Endodermal cell (in vitro differentiated cells): ENCODE measurements at regions not wholly inside any gene's neighbourhood (a gene's known extent, or its start where the extent isn't known, plus 50 kb on each side); places are given as distances from the start of the nearest gene placed in this dataset.

Experiments
- DNase-seq: peaks from one replicate; pipeline ENCODE4 v3.0.0-alpha.2; 2017
- H3K27ac ChIP-seq: 2 replicates; pipeline ENCODE4 v1.5.1; 2013; ENCODE audit warnings: mild to moderate bottlenecking, low read depth, low read length, moderate library complexity
- H3K27me3 ChIP-seq: 2 replicates; pipeline ENCODE4 v1.6.1; 2013; ENCODE audit warnings: mild to moderate bottlenecking, low read length, moderate library complexity; ENCODE audit not compliant: insufficient read depth, control insufficient read depth, poor library complexity, severe bottlenecking
- H3K36me3 ChIP-seq: 2 replicates; pipeline ENCODE4 v1.7.0; 2013; ENCODE audit warnings: mild to moderate bottlenecking, low read length, moderate library complexity; ENCODE audit not compliant: control insufficient read depth, insufficient read depth
- H3K4me1 ChIP-seq: one replicate; pipeline ENCODE4 v1.7.0; 2013; ENCODE audit warnings: low read length; ENCODE audit not compliant: control insufficient read depth, insufficient read depth
- H3K4me3 ChIP-seq: 2 replicates; pipeline ENCODE4 v1.5.1; 2013; ENCODE audit warnings: mild to moderate bottlenecking, low read length, moderate library complexity
- H3K9ac ChIP-seq: 2 replicates; pipeline ENCODE4 v1.6.1; 2013; ENCODE audit warnings: mild to moderate bottlenecking, low read length, moderate library complexity; ENCODE audit not compliant: poor library complexity, severe bottlenecking; ENCODE audit errors: extremely low read depth
- H3K9me3 ChIP-seq: 2 replicates; pipeline ENCODE4 v1.6.1; 2013; ENCODE audit warnings: mild to moderate bottlenecking, low read length, moderate library complexity; ENCODE audit not compliant: control insufficient read depth
- H3K27ac Mint-ChIP-seq: 2 replicates; pipeline ENCODE4 v1.8.0; 2020; ENCODE audit warnings: mixed read lengths
- H3K27me3 Mint-ChIP-seq: 2 replicates; pipeline ENCODE4 v1.8.0; 2021; ENCODE audit warnings: mild to moderate bottlenecking, mixed read lengths; ENCODE audit not compliant: insufficient read depth
- H3K36me3 Mint-ChIP-seq: 2 replicates; pipeline ENCODE4 v1.8.0; 2020; ENCODE audit warnings: low read depth, mixed read lengths
- H3K4me1 Mint-ChIP-seq: 2 replicates; pipeline ENCODE4 v1.8.0; 2020; ENCODE audit warnings: mixed read lengths
- H3K4me3 Mint-ChIP-seq: 2 replicates; pipeline ENCODE4 v1.8.0; 2020; ENCODE audit warnings: mild to moderate bottlenecking, moderate library complexity, mixed read lengths
- H3K9me3 Mint-ChIP-seq: 2 replicates; pipeline ENCODE4 v1.8.0; 2020; ENCODE audit warnings: mild to moderate bottlenecking, mixed read lengths
- WGBS, 2 experiments: methylation state at CpG; one replicate each; pipeline versions ENCODE4 v1.1.5 to v1.1.7; 2013; ENCODE audit warnings: missing lambda C conversion rate in 2 of 2, mixed read lengths in 1 of 2; ENCODE audit not compliant: insufficient coverage in 1 of 2, insufficient read length in 1 of 2; 5-methylcytosine and 5-hydroxymethylcytosine counted together
- TF ChIP-seq, protein P1 (sequence below): fragments of 200-600 bp; sonication (generic); conservative IDR thresholded peaks from 2 replicates; pipeline ENCODE4 v1.5.0; 2021; ENCODE audit warnings: antibody characterized with exemption, mild to moderate bottlenecking

GRCh38 chr2:123128951-123129350 lies 896.1 kb upstream of the CNTNAP5 start:
- H3K9ac ChIP-seq: no peak overlapping the region
- Mint-ChIP-seq H3K9me3 (peaks cover 12% of the 10 kb centered on the region), H3K27ac (no peak overlapping the region), H3K27me3 (no peaks in the 10 kb centered on the region), H3K36me3 (no peaks in the 10 kb centered on the region), H3K4me1 (no peaks in the 10 kb centered on the region), H3K4me3 (no peak overlapping the region)
- H3K36me3 ChIP-seq: no peaks in the 10 kb centered on the region
- no peak overlapping the region for H3K4me3 ChIP-seq
- no peak for DNase-seq
- H3K27me3 ChIP-seq: no peaks in the 10 kb centered on the region
- 80 to 95% methylated on average over 1 of the region's 1 CpG for WGBS, 2 experiments
- H3K27ac ChIP-seq: no peak overlapping the region
- no peaks in the 10 kb centered on the region for H3K4me1 ChIP-seq
- TF ChIP-seq, protein P1, sequence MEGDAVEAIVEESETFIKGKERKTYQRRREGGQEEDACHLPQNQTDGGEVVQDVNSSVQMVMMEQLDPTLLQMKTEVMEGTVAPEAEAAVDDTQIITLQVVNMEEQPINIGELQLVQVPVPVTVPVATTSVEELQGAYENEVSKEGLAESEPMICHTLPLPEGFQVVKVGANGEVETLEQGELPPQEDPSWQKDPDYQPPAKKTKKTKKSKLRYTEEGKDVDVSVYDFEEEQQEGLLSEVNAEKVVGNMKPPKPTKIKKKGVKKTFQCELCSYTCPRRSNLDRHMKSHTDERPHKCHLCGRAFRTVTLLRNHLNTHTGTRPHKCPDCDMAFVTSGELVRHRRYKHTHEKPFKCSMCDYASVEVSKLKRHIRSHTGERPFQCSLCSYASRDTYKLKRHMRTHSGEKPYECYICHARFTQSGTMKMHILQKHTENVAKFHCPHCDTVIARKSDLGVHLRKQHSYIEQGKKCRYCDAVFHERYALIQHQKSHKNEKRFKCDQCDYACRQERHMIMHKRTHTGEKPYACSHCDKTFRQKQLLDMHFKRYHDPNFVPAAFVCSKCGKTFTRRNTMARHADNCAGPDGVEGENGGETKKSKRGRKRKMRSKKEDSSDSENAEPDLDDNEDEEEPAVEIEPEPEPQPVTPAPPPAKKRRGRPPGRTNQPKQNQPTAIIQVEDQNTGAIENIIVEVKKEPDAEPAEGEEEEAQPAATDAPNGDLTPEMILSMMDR: no peak
- peaks cover 14% of the 10 kb centered on the region for H3K9me3 ChIP-seq

- no peak overlapping the region for H3K4me3 ChIP-seq
- no peak overlapping the region for H3K27ac Mint-ChIP-seq
- no peaks in the 10 kb centered on the region for H3K36me3 ChIP-seq
- no peak overlapping the region for H3K9ac ChIP-seq
- peaks cover 9% of the 10 kb centered on the region for H3K9me3 ChIP-seq
- DNase-seq: no peak
- WGBS, 2 experiments: 99 to 100% methylated on average over 1 to 4 of the region's 4 CpGs
- H3K27ac ChIP-seq: no peak overlapping the region
- peaks cover 9% of the 10 kb centered on the region for H3K9me3 Mint-ChIP-seq
- H3K4me1 Mint-ChIP-seq: no peaks in the 10 kb centered on the region
- H3K27me3 ChIP-seq: no peaks in the 10 kb centered on the region
- TF ChIP-seq, protein P1: no peak
- no peaks in the 10 kb centered on the region for H3K4me1 ChIP-seq
- no peak overlapping the region for H3K4me3 Mint-ChIP-seq
- H3K27me3 Mint-ChIP-seq: no peaks in the 10 kb centered on the region
- H3K36me3 Mint-ChIP-seq: no peaks in the 10 kb centered on the region
These were observed 888.7 kb upstream of the CNTNAP5 start for GRCh38 chr2:123136419-123136818.

GRCh38 chr2:123144082-123144481 lies 881.0 kb upstream of the CNTNAP5 start:
- Mint-ChIP-seq H3K27me3 (no peaks in the 10 kb centered on the region), H3K4me1 (no peaks in the 10 kb centered on the region), H3K27ac (no peak overlapping the region), H3K36me3 (no peaks in the 10 kb centered on the region), H3K4me3 (no peak overlapping the region), H3K9me3 (peaks cover 3% of the 10 kb centered on the region)
- no peaks in the 10 kb centered on the region for H3K36me3 ChIP-seq
- H3K9me3 ChIP-seq: no peaks in the 10 kb centered on the region
- no peak overlapping the region for H3K27ac ChIP-seq
- no peak for DNase-seq
- no peaks in the 10 kb centered on the region for H3K4me1 ChIP-seq
- no peak overlapping the region for H3K4me3 ChIP-seq
- no peaks in the 10 kb centered on the region for H3K27me3 ChIP-seq
- H3K9ac ChIP-seq: no peak overlapping the region
- TF ChIP-seq, protein P1: no peak
- WGBS, 2 experiments: 89% methylated on average over 1 of the region's 1 CpG; no CpG with 5 or more reads in 1 of the 2 experiments
